ENCODE measurements at regions not wholly inside any gene's neighbourhood (a gene's known extent, or its start where the extent isn't known, plus 50 kb on each side); places are given as distances from the start of the nearest gene placed in this dataset.

GRCh38 chr7:35415411-35415822 is 161.5 kb upstream of the TBX20 start:
- H2AFZ ChIP-seq (replicated peaks; ENCODE audit: low read length, poor library complexity), result no peak overlapping the region
- no peak overlapping the region for H2AK9ac ChIP-seq (replicated peaks; ENCODE audit: low read depth, low read length, poor library complexity)
- intact Hi-C loops (cut with micrococcal nuclease) (no loop called here), in situ Hi-C loops (cut with MboI; ENCODE audit: low sequenced_read_pairs) (no loop called here), dilution Hi-C loops (cut with HindIII; ENCODE audit: low sequenced_read_pairs, unreplicated experiment) (no loop called here)
- H2BK15ac ChIP-seq (ENCODE audit: low read depth, low read length), result no peak overlapping the region
- DNase-seq, result no peak
- no peak overlapping the region for H3K4me2 ChIP-seq (ENCODE audit: low read depth, low read length)
- no peak overlapping the region for H3K14ac ChIP-seq (replicated peaks; ENCODE audit: low read depth, low read length)
- no TSS peak for BruUV-seq (replicated peaks)
- no peak overlapping the region for H2AK5ac ChIP-seq (ENCODE audit: low read depth, low read length)
- H3K9me1 ChIP-seq (ENCODE audit: insufficient read depth, low read length), result no peaks in the 10 kb centered on the region
- ChIA-PET POLR2A (ENCODE audit: unreplicated experiment) (no interaction called here), CTCF (interaction anchor here (1.5 kb wide), 1 partner anchor 9 kb away, joined by 8 read pairs; no protein-coding TSS in a partner anchor)
- H4K5ac ChIP-seq (ENCODE audit: low read depth, low read length), result no peak overlapping the region
- no peak overlapping the region for H3K4me3 ChIP-seq (ENCODE audit: insufficient read depth, low read depth, low read length)
- TF ChIP-seq RCOR1 (IDR thresholded peaks at IDR 0.05; ENCODE audit: insufficient replicate concordance, low read length) (no peak), ELK1 (IDR thresholded peaks at IDR 0.05; ENCODE audit: borderline replicate concordance, low read depth, low read length) (no peak), POLR2A (IDR thresholded peaks at IDR 0.05; ENCODE audit: low read depth, low read length) (no peak), RAD21 (IDR thresholded peaks at IDR 0.05; ENCODE audit: low read length) (no peak), CEBPB (IDR thresholded peaks at IDR 0.05; ENCODE audit: low read depth, low read length) (no peak), SMC3 (IDR thresholded peaks at IDR 0.05; ENCODE audit: low read depth, low read length) (no peak), CHD1 (IDR thresholded peaks at IDR 0.05; ENCODE audit: low read depth, low read length) (no peak), MXI1 (IDR thresholded peaks at IDR 0.05; ENCODE audit: borderline replicate concordance, low read depth, low read length) (no peak), MAZ (IDR thresholded peaks at IDR 0.05; ENCODE audit: borderline replicate concordance, low read depth, low read length) (no peak), CTCF (conservative IDR thresholded peaks at IDR 0.05; ENCODE audit: low read depth, low read length) (no peak), NFE2L2 (IDR thresholded peaks at IDR 0.05; ENCODE audit: low read depth, low read length) (no peak), USF2 (IDR thresholded peaks at IDR 0.05; ENCODE audit: low read depth, low read length) (no peak), MAFK (IDR thresholded peaks at IDR 0.05; ENCODE audit: low read depth, low read length) (no peak), BHLHE40 (IDR thresholded peaks at IDR 0.05; ENCODE audit: low read depth, low read length) (no peak), RFX5 (IDR thresholded peaks at IDR 0.05; ENCODE audit: low read depth, low read length) (no peak), FOS (IDR thresholded peaks at IDR 0.05; ENCODE audit: low read depth, low read length) (no peak)
- no peak overlapping the region for H2BK120ac ChIP-seq (ENCODE audit: low read depth, low read length)
- no peak overlapping the region for H3K18ac ChIP-seq (ENCODE audit: low read depth, low read length)
- no peaks in the 10 kb centered on the region for H3K27me3 ChIP-seq (ENCODE audit: control insufficient read depth, insufficient read depth, low read length)
- 27% methylated on average over 2 of the region's 6 CpGs; no CpG with 5 or more reads in 1 of the 2 experiments for WGBS, 2 experiments (ENCODE audit: extremely low coverage in 2 of 2, insufficient read length in 1 of 2)
- H3K36me3 ChIP-seq (ENCODE audit: control insufficient read depth, insufficient read depth, low read length), result no peaks in the 10 kb centered on the region
- H3K56ac ChIP-seq (ENCODE audit: extremely low read depth, insufficient read depth, low read length), result no peak overlapping the region
- ATAC-seq (ENCODE audit: low read depth), result no peak
- no peak overlapping the region for H3K9ac ChIP-seq (ENCODE audit: low read depth, low read length)
- H3K4me1 ChIP-seq (ENCODE audit: control insufficient read depth, insufficient read depth, low read length), result no peaks in the 10 kb centered on the region
- H3K23ac ChIP-seq (ENCODE audit: low read depth, low read length), result no peak overlapping the region
- H4K8ac ChIP-seq (ENCODE audit: low read depth in 2 of 2, low read length in 2 of 2), result no peak overlapping the region
- H4K91ac ChIP-seq (ENCODE audit: insufficient read depth, low read depth, low read length), result no peak overlapping the region
- H3K27ac ChIP-seq (ENCODE audit: insufficient read depth, low read length), result no peak overlapping the region
- H3K4ac ChIP-seq (ENCODE audit: low read depth, low read length), result no peak overlapping the region
- H2BK5ac ChIP-seq (ENCODE audit: low read depth, low read length, poor library complexity, severe bottlenecking), result no peak overlapping the region
- H4K20me1 ChIP-seq (ENCODE audit: insufficient read depth, low read length), result no peaks in the 10 kb centered on the region
- H2BK20ac ChIP-seq (ENCODE audit: low read depth, low read length), result no peak overlapping the region
- H3K9me3 ChIP-seq (ENCODE audit: control insufficient read depth, insufficient read depth, low read length), result no peaks in the 10 kb centered on the region
- no peaks in the 10 kb centered on the region for H3K79me1 ChIP-seq (ENCODE audit: low read depth in 1 of 2, low read length in 2 of 2)

Measured in IMR-90 (cell line).